Keratinocyte (primary cell): ENCODE measurements at regions not wholly inside any gene's neighbourhood (a gene's known extent, or its start where the extent isn't known, plus 50 kb on each side); places are given as distances from the start of the nearest gene placed in this dataset.

Experiments used
- CTCF ChIP-seq, 3 experiments: IDR thresholded peaks in 1 of 3; conservative IDR thresholded peaks in 1 of 3; optimal IDR thresholded peaks in 1 of 3; 2 replicates in 2 of 3; 3 replicates in 1 of 3; pipeline versions ENCODE3 to v1.5.1; 2011; ENCODE audit warnings: low read length in 3 of 3, mild to moderate bottlenecking in 3 of 3, moderate library complexity in 2 of 3, control low read depth in 1 of 3, inconsistent platforms in 1 of 3; ENCODE audit not compliant: insufficient read depth in 2 of 3; ENCODE audit errors: extremely low read depth in 1 of 3
- EZH2 ChIP-seq: IDR thresholded peaks from one replicate; pipeline ENCODE4 v1.6.1; 2012; ENCODE audit warnings: inconsistent platforms, mild to moderate bottlenecking, low read length, moderate library complexity

DNA sequence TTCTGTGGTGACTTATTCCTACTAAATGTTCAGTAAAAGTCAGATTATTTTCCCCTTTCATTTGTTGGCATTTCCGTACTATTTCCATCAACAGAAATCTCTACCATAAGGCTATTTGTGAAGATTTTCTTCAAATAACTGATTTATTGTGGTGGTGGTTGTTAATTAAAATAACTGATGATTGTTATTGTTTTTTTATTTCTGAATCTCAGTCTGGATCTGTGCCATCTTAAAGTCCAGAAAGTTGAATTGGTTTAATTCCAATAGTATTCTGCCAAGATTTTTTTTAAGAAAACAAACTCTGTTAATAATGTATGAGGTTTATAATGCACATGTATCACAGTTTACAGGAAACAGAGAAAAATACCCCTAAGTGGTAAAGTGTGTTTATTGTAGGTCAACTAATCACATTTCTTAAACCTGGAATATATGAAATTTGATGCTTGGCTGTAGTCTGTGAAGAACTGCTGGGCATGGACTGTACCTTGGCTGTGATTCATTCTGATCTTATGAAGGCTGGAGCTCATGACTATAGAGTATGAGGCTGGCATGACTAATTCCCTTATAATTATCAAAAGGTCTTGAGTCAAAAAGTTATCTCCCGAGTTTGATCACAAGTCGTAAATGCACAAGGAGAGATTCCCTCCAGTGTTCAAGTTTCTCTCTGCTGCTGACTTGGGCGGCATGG lies 134.2 kb upstream of the RND3 start:
- TF ChIP-seq CTCF (optimal IDR thresholded peaks at IDR 0.05 in 1 of 3, IDR thresholded peaks at IDR 0.05 in 1 of 3, conservative IDR thresholded peaks at IDR 0.05 in 1 of 3; ENCODE audit: extremely low read depth in 1 of 3, insufficient read depth in 2 of 3, low read length in 3 of 3) (no peak), EZH2 (no peak)
